ENCODE measurements at regions not wholly inside any gene's neighbourhood (a gene's known extent, or its start where the extent isn't known, plus 50 kb on each side); places are given as distances from the start of the nearest gene placed in this dataset.

DNA sequence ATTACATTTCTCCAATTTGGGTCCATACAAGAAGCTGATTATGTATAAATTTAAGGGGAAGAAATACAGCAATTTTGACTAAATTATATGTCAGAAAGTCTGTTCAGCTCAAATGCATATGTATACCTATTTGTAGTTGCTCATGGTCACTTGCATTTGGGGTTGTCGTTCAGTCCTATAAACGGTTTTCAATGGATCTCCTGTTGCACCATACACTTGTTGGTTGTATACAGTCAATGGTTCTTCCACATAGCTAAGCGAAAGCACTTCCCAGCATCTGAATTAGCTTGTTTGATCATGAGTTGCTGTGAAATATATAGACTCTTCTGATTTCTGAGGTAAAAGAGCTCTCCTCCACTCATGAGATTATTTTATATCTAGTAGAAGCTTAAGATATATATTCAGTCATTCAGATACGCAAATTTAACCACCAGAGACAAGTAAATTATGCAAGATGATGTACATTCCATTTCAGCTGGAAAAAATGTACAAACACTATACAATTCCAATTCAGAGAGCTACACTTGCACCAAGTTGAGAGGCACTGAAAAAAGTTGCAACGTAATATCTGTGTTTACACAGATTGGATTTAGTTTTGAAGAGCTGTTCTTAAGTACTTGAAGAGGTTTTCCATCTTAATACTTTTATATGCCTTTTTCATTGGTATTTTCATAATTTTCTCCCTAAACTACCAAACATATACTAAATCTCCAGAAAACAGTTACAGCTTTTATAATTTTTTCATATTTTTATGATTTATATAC lies 64.4 kb upstream of the POU5F2 start:
- TF ChIP-seq TAF1 (IDR thresholded peaks at IDR 0.05; ENCODE audit: borderline replicate concordance, insufficient read depth, low read length): no peak

GRCh38 chr5:93800988-93801811 lies 59.8 kb upstream of the POU5F2 start:
- TF ChIP-seq SIN3A (IDR thresholded peaks at IDR 0.05; ENCODE audit: borderline replicate concordance, insufficient read depth, low read length) (no peak), TAF1 (IDR thresholded peaks at IDR 0.05; ENCODE audit: borderline replicate concordance, insufficient read depth, low read length) (no peak), POLR2AphosphoS5 (IDR thresholded peaks at IDR 0.05; ENCODE audit: low read depth, low read length) (no peak), FOXP2 (optimal IDR thresholded peaks at IDR 0.05; ENCODE audit: borderline replicate concordance, extremely low read depth, extremely low read length, insufficient read depth) (no peak)
- TF ChIP-seq, protein P1, sequence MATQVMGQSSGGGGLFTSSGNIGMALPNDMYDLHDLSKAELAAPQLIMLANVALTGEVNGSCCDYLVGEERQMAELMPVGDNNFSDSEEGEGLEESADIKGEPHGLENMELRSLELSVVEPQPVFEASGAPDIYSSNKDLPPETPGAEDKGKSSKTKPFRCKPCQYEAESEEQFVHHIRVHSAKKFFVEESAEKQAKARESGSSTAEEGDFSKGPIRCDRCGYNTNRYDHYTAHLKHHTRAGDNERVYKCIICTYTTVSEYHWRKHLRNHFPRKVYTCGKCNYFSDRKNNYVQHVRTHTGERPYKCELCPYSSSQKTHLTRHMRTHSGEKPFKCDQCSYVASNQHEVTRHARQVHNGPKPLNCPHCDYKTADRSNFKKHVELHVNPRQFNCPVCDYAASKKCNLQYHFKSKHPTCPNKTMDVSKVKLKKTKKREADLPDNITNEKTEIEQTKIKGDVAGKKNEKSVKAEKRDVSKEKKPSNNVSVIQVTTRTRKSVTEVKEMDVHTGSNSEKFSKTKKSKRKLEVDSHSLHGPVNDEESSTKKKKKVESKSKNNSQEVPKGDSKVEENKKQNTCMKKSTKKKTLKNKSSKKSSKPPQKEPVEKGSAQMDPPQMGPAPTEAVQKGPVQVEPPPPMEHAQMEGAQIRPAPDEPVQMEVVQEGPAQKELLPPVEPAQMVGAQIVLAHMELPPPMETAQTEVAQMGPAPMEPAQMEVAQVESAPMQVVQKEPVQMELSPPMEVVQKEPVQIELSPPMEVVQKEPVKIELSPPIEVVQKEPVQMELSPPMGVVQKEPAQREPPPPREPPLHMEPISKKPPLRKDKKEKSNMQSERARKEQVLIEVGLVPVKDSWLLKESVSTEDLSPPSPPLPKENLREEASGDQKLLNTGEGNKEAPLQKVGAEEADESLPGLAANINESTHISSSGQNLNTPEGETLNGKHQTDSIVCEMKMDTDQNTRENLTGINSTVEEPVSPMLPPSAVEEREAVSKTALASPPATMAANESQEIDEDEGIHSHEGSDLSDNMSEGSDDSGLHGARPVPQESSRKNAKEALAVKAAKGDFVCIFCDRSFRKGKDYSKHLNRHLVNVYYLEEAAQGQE (IDR thresholded peaks at IDR 0.05; ENCODE audit: insufficient read depth in 1 of 2, low read depth in 2 of 2, low read length in 2 of 2): no peak

GRCh38 chr5:93794954-93795353 lies 53.6 kb upstream of the POU5F2 start:
- TF ChIP-seq FOXP2 (optimal IDR thresholded peaks at IDR 0.05; ENCODE audit: borderline replicate concordance, extremely low read depth, extremely low read length, insufficient read depth) (no peak), SIN3A (IDR thresholded peaks at IDR 0.05; ENCODE audit: borderline replicate concordance, insufficient read depth, low read length) (no peak), POLR2AphosphoS5 (IDR thresholded peaks at IDR 0.05; ENCODE audit: low read depth, low read length) (no peak), TAF1 (IDR thresholded peaks at IDR 0.05; ENCODE audit: borderline replicate concordance, insufficient read depth, low read length) (no peak)
- TF ChIP-seq, protein P1 (IDR thresholded peaks at IDR 0.05; ENCODE audit: insufficient read depth in 1 of 2, low read depth in 2 of 2, low read length in 2 of 2): no peak

DNA sequence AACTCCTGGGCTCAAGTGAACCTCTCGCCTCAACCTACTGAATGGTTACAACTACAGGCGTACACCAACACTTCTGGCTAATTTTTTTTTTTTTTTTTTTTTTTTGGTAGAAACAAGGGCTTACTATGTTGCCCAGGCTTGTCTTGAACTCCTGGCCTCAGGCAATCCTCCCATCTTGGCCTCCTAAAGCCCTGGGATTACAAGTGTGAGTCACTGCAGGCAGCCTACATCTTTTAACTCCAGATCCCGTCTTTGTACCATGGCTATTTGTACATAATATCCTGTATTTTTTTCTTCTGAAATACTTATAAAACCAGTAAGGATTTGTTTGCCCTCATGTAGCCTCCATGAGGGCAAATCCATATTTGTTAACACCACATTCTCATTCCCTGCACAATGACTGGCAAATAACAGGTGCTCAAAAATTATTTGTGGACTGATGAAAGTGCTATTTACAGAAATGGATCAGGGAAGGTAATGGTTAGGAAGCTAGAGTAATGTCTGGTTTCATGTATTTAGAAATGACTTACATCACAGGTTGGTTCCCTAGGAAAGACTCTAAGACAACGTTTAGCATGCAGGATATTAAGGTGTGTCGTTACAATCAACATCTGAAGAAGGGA lies 51.9 kb upstream of the POU5F2 start:
- TF ChIP-seq, protein P1 (IDR thresholded peaks at IDR 0.05; ENCODE audit: insufficient read depth in 1 of 2, low read depth in 2 of 2, low read length in 2 of 2): no peak
- TF ChIP-seq TAF1 (IDR thresholded peaks at IDR 0.05; ENCODE audit: borderline replicate concordance, insufficient read depth, low read length) (no peak), FOXP2 (optimal IDR thresholded peaks at IDR 0.05; ENCODE audit: borderline replicate concordance, extremely low read depth, extremely low read length, insufficient read depth) (no peak), SIN3A (IDR thresholded peaks at IDR 0.05; ENCODE audit: borderline replicate concordance, insufficient read depth, low read length) (no peak)

DNA sequence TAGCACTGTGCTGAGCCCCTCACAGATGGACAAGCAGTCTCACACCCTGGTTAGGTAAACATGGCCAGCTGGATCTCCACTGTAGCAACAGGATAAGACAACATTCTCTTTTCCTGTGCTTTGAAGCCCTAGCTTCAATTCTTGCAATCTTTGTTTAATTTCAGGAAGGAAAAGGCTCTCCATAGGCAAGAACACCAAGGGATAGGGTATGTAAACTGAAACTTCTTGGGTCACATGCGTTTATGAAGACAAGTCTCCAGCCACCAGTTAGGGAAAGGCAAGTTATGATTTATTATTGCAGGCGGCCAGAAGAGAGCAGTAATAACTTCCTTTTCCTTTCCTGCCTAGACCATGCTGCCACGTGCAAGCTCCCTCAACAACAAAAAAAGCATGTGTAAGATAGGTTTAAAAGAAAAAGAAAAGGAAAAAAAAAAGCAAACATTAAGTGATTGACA lies 50.1 kb upstream of the POU5F2 start:
- TF ChIP-seq FOXP2 (optimal IDR thresholded peaks at IDR 0.05; ENCODE audit: borderline replicate concordance, extremely low read depth, extremely low read length, insufficient read depth) (peak; percentile 67), SIN3A (IDR thresholded peaks at IDR 0.05; ENCODE audit: borderline replicate concordance, insufficient read depth, low read length) (no peak), TAF1 (IDR thresholded peaks at IDR 0.05; ENCODE audit: borderline replicate concordance, insufficient read depth, low read length) (no peak), POLR2AphosphoS5 (IDR thresholded peaks at IDR 0.05; ENCODE audit: low read depth, low read length) (no peak)
- TF ChIP-seq, protein P1 (IDR thresholded peaks at IDR 0.05; ENCODE audit: insufficient read depth in 1 of 2, low read depth in 2 of 2, low read length in 2 of 2): no peak

Data from PFSK-1 (cell line).